H9 (cell line): ENCODE measurements at regions not wholly inside any gene's neighbourhood (a gene's known extent, or its start where the extent isn't known, plus 50 kb on each side); places are given as distances from the start of the nearest gene placed in this dataset.

Source experiments
- DNase-seq: peaks from one replicate; pipeline ENCODE4 v3.0.0-alpha.2; 2017
- H2AFZ ChIP-seq: one replicate; pipeline ENCODE4 v1.6.1; 2013; ENCODE audit warnings: mild to moderate bottlenecking, low read length, control low read depth, moderate library complexity
- H2AK5ac ChIP-seq: 2 replicates; pipeline ENCODE4 v1.6.1; 2013; ENCODE audit warnings: low read length, control low read depth, mixed read lengths; ENCODE audit not compliant: insufficient read length
- H2BK120ac ChIP-seq: one replicate; pipeline ENCODE4 v1.6.1; 2013; ENCODE audit warnings: low read depth, mild to moderate bottlenecking, low read length, control low read depth, inconsistent platforms; ENCODE audit not compliant: poor library complexity, severe bottlenecking
- H2BK12ac ChIP-seq: 2 replicates; pipeline ENCODE4 v1.6.1; 2013; ENCODE audit warnings: low read length, control low read depth, mixed read lengths, low read depth; ENCODE audit not compliant: insufficient read length
- H2BK15ac ChIP-seq: 2 replicates; pipeline ENCODE4 v1.6.1; 2013; ENCODE audit warnings: low read depth, low read length, control low read depth
- H2BK20ac ChIP-seq: one replicate; pipeline ENCODE4 v1.6.1; 2013; ENCODE audit warnings: low read depth, mild to moderate bottlenecking, low read length, control low read depth, inconsistent platforms; ENCODE audit not compliant: poor library complexity, severe bottlenecking
- H2BK5ac ChIP-seq: 2 replicates; pipeline ENCODE4 v1.6.1; 2013; ENCODE audit warnings: low read length, control low read depth, mixed read lengths; ENCODE audit not compliant: insufficient read length
- H3K14ac ChIP-seq: 2 replicates; pipeline ENCODE4 v1.6.1; 2013; ENCODE audit warnings: low read length, control low read depth; ENCODE audit not compliant: insufficient read depth
- H3K18ac ChIP-seq: 2 replicates; pipeline ENCODE4 v1.6.1; 2013; ENCODE audit warnings: low read depth, mild to moderate bottlenecking, mixed read lengths, low read length, control low read depth; ENCODE audit not compliant: insufficient read length
- H3K23ac ChIP-seq: 2 replicates; pipeline ENCODE4 v1.6.1; 2013; ENCODE audit warnings: low read length, control low read depth, mixed read lengths, low read depth; ENCODE audit not compliant: insufficient read length
- H3K23me2 ChIP-seq: 2 replicates; pipeline ENCODE4 v1.6.1; 2013; ENCODE audit warnings: low read depth, mild to moderate bottlenecking, mixed read lengths, low read length, control low read depth; ENCODE audit not compliant: insufficient read length, poor library complexity, severe bottlenecking
- H3K27ac ChIP-seq: 2 replicates; pipeline ENCODE4 v1.5.1; 2013; ENCODE audit warnings: low read length, control low read depth, mixed read lengths, low read depth; ENCODE audit not compliant: insufficient read length
- H3K27me3 ChIP-seq: 2 replicates; pipeline ENCODE4 v1.6.1; 2013; ENCODE audit warnings: low read length, control low read depth, inconsistent platforms; ENCODE audit not compliant: insufficient read depth
- H3K4ac ChIP-seq: 2 replicates; pipeline ENCODE4 v1.6.1; 2013; ENCODE audit warnings: low read depth, mild to moderate bottlenecking, control low read depth, inconsistent platforms, low read length, moderate library complexity
- H3K4me1 ChIP-seq: 2 replicates; pipeline ENCODE4 v1.6.1; 2013; ENCODE audit warnings: low read length, control low read depth, inconsistent platforms; ENCODE audit not compliant: insufficient read depth
- H3K4me2 ChIP-seq: 2 replicates; pipeline ENCODE4 v1.6.1; 2013; ENCODE audit warnings: low read length, control low read depth, mixed read lengths; ENCODE audit not compliant: insufficient read length, insufficient read depth
- H3K56ac ChIP-seq: 2 replicates; pipeline ENCODE4 v1.6.1; 2013; ENCODE audit warnings: low read depth, mild to moderate bottlenecking, mixed read lengths, low read length, control low read depth; ENCODE audit not compliant: insufficient read length
- H3K79me1 ChIP-seq: 2 replicates; pipeline ENCODE4 v1.6.1; 2013; ENCODE audit warnings: low read depth, mild to moderate bottlenecking, moderate library complexity, low read length, control low read depth, inconsistent platforms; ENCODE audit not compliant: insufficient read depth, poor library complexity, severe bottlenecking
- H3K79me2 ChIP-seq: 2 replicates; pipeline ENCODE4 v1.6.1; 2013; ENCODE audit warnings: low read length, control low read depth, inconsistent platforms; ENCODE audit not compliant: insufficient read depth
- H3K9ac ChIP-seq: 2 replicates; pipeline ENCODE4 v1.6.1; 2013; ENCODE audit warnings: low read length, control low read depth, mixed read lengths; ENCODE audit not compliant: insufficient read length; ENCODE audit errors: extremely low read depth
- H3K9me3 ChIP-seq: one replicate; pipeline ENCODE4 v1.6.1; 2013; ENCODE audit warnings: low read depth, low read length, inconsistent platforms; ENCODE audit not compliant: control insufficient read depth
- H3T11ph ChIP-seq: one replicate; pipeline ENCODE4 v1.6.1; 2013; ENCODE audit warnings: mild to moderate bottlenecking, low read length, control low read depth, inconsistent platforms
- H4K20me1 ChIP-seq: one replicate; pipeline ENCODE4 v1.6.1; 2013; ENCODE audit not compliant: control insufficient read depth, insufficient read length, insufficient read depth
- H4K5ac ChIP-seq: 2 replicates; pipeline ENCODE4 v1.6.1; 2013; ENCODE audit warnings: low read depth, mild to moderate bottlenecking, mixed read lengths, low read length, control low read depth; ENCODE audit not compliant: insufficient read length
- H4K8ac ChIP-seq: replicated peaks from 2 replicates; pipeline ENCODE4 v1.6.1; 2013; ENCODE audit warnings: low read length, control low read depth, mixed read lengths, low read depth; ENCODE audit not compliant: insufficient read length
- H4K91ac ChIP-seq: 2 replicates; pipeline ENCODE4 v1.6.1; 2013; ENCODE audit warnings: low read depth, mild to moderate bottlenecking, moderate library complexity, mixed read lengths, low read length, control low read depth; ENCODE audit not compliant: insufficient read length
- H3K27ac Mint-ChIP-seq, 3 experiments: 2 replicates in 2 of 3; 3 replicates in 1 of 3; pipeline ENCODE4 v1.8.0; 2020 to 2021; ENCODE audit warnings: mixed read lengths in 3 of 3, mild to moderate bottlenecking in 1 of 3, moderate library complexity in 1 of 3
- H3K27me3 Mint-ChIP-seq: 2 replicates; pipeline ENCODE4 v1.8.0; 2021; ENCODE audit warnings: low read depth, mild to moderate bottlenecking, moderate library complexity, mixed read lengths
- H3K36me3 Mint-ChIP-seq, 3 experiments: 2 replicates in 2 of 3; 3 replicates in 1 of 3; pipeline ENCODE4 v1.8.0; 2020 to 2021; ENCODE audit warnings: low read depth in 3 of 3, mixed read lengths in 3 of 3; ENCODE audit not compliant: insufficient read depth in 1 of 3
- H3K4me1 Mint-ChIP-seq, 2 experiments: 2 replicates each; pipeline ENCODE4 v1.8.0; 2020; ENCODE audit warnings: mixed read lengths in 2 of 2
- H3K4me3 Mint-ChIP-seq, 2 experiments: 2 replicates in 1 of 2; 3 replicates in 1 of 2; pipeline ENCODE4 v1.8.0; 2020 to 2021; ENCODE audit warnings: mild to moderate bottlenecking in 2 of 2, mixed read lengths in 2 of 2, moderate library complexity in 1 of 2
- H3K9me3 Mint-ChIP-seq, 2 experiments: 2 replicates in 1 of 2; 3 replicates in 1 of 2; pipeline ENCODE4 v1.8.0; 2020; ENCODE audit warnings: mild to moderate bottlenecking in 2 of 2, mixed read lengths in 2 of 2, moderate library complexity in 1 of 2
- CTCF ChIP-seq: fragments of 200-600 bp; sonication (generic); conservative IDR thresholded peaks from 3 replicates; pipeline ENCODE4 v1.8.0; 2021; ENCODE audit warnings: antibody characterized with exemption, mild to moderate bottlenecking
- WGBS: extraction: QIAGEN DNeasy Blood & Tissue Kit; methylation state at CpG from one replicate; pipeline ENCODE4 v1.1.7; 2013; ENCODE audit warnings: missing lambda C conversion rate, low lambda C conversion rate, mixed read lengths; ENCODE audit not compliant: insufficient read length; ENCODE audit errors: extremely low coverage; 5-methylcytosine and 5-hydroxymethylcytosine counted together

GRCh38 chr2:118294063-118294462 lies 205.8 kb downstream of the INSIG2 start:
- no peaks in the 10 kb centered on the region for H3K79me1 ChIP-seq
- no peak overlapping the region for H3K14ac ChIP-seq
- H3T11ph ChIP-seq: no peak overlapping the region
- no peaks in the 10 kb centered on the region for H3K79me2 ChIP-seq
- no peak overlapping the region for H4K8ac ChIP-seq
- H3K4me1 ChIP-seq: no peaks in the 10 kb centered on the region
- H4K20me1 ChIP-seq: no peaks in the 10 kb centered on the region
- H3K4me3 Mint-ChIP-seq: no peak overlapping the region
- no peak overlapping the region for H2BK12ac ChIP-seq
- no peak overlapping the region for H3K27ac ChIP-seq
- no peak overlapping the region for H3K56ac ChIP-seq
- H3K4me1 Mint-ChIP-seq: no peaks in the 10 kb centered on the region
- no peaks in the 10 kb centered on the region for H3K23me2 ChIP-seq
- no peak overlapping the region for H2BK5ac ChIP-seq
- no peak overlapping the region for H3K4me2 ChIP-seq
- H2BK120ac ChIP-seq: no peak overlapping the region
- no CpG with 5 or more reads among the region's 1 CpG for WGBS
- TF ChIP-seq CTCF: no peak
- H3K4ac ChIP-seq: no peak overlapping the region
- H3K9me3 ChIP-seq: no peaks in the 10 kb centered on the region
- no peak overlapping the region for H4K5ac ChIP-seq
- H3K27me3 ChIP-seq: no peaks in the 10 kb centered on the region
- peaks cover 13 to 16% of the 10 kb centered on the region in 2 experiments for H3K9me3 Mint-ChIP-seq
- H3K9ac ChIP-seq: no peak overlapping the region
- H2BK20ac ChIP-seq: no peak overlapping the region
- H3K36me3 Mint-ChIP-seq: peaks cover 2 to 11% (median 2%) of the 10 kb centered on the region in 3 experiments; a peak in 6 of 7 replicates
- DNase-seq: no peak
- H2BK15ac ChIP-seq: no peak overlapping the region
- H3K23ac ChIP-seq: no peak overlapping the region
- no peak overlapping the region for H2AFZ ChIP-seq
- peaks cover 3% of the 10 kb centered on the region; the same call in 1 of the 2 replicates for H3K27me3 Mint-ChIP-seq
- H3K18ac ChIP-seq: no peak overlapping the region
- H2AK5ac ChIP-seq: no peak overlapping the region
- no peak overlapping the region for H4K91ac ChIP-seq
- H3K27ac Mint-ChIP-seq: no peak overlapping the region
